ENCODE measurements at regions not wholly inside any gene's neighbourhood (a gene's known extent, or its start where the extent isn't known, plus 50 kb on each side); places are given as distances from the start of the nearest gene placed in this dataset.

GRCh38 chr6:77183447-77183846 is 279.8 kb downstream of the HTR1B start:
- TF ChIP-seq CTCF (IDR thresholded peaks at IDR 0.05) (no peak), REST (IDR thresholded peaks at IDR 0.05; ENCODE audit: insufficient read depth in 1 of 2, low read depth in 2 of 2, low read length in 1 of 2) (no peak), POLR2AphosphoS5 (IDR thresholded peaks at IDR 0.05; ENCODE audit: low read depth, low read length) (no peak), SIN3A (IDR thresholded peaks at IDR 0.05; ENCODE audit: borderline replicate concordance, insufficient read depth, low read depth, low read length) (no peak), TCF7L2 (IDR thresholded peaks at IDR 0.05; ENCODE audit: low read depth, low read length) (no peak)

Measured in Panc1 (cell line).